Activated CD4-positive, alpha-beta T cell treated with anti-CD3 and anti-CD28 coated beads, Interleukin-10, Interleukin-2, amounts not matched to agents 100 ng/mL and 50 ng/mL, durations not matched to agents 16 hours and 8 hours (primary cell): ENCODE measurements at regions not wholly inside any gene's neighbourhood (a gene's known extent, or its start where the extent isn't known, plus 50 kb on each side); places are given as distances from the start of the nearest gene placed in this dataset.

Experiments
- DNase-seq: peaks from one replicate; pipeline ENCODE4 v3.0.0-alpha.2; 2020

DNA sequence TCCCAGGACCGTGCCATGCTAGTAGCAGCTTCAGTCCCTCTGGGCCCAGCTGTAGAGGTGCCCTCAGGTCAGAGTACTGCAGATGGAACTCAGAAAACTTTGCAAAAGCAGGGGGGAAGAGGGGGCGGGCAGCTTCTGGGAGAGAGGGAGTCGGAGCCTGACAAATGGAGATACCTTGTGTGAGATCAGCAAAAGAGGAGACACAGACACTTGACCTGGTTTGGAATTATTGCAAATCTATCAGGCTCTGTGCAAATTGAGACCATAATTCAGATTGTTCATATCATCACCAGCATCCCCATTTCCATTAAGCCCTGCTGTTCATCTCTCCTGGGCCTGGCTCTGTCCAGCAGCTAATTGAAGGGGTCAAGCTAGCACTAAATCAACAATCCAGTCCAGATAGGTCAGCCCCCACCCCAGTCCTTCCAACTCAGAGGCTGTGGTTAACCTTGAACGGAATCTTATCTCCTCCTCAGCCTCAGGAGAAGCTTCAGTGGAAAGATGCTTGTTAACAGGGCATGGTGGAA, 292.6 kb upstream of the PLET1 start:
- no peak for DNase-seq

DNA sequence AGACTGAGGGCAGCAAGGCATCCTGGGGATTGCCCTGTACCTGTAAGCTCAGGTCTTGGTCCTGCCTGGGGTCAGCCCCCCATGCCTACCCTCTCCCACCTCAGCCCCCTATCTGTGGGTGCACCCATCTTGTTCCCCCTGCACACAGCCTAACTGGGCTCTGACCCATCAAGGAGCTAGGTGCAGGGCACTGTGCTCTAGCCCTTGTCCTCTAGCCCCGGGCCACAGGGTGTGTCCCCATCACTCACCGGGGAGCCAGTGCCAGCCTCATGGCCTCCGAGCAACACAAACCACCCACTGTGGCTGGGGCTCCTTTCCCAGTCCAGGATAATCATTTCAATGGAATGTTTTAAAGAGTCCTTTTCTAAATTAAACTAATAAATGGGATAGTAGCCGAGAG, 293.9 kb upstream of the PLET1 start:
- DNase-seq: no peak

DNA sequence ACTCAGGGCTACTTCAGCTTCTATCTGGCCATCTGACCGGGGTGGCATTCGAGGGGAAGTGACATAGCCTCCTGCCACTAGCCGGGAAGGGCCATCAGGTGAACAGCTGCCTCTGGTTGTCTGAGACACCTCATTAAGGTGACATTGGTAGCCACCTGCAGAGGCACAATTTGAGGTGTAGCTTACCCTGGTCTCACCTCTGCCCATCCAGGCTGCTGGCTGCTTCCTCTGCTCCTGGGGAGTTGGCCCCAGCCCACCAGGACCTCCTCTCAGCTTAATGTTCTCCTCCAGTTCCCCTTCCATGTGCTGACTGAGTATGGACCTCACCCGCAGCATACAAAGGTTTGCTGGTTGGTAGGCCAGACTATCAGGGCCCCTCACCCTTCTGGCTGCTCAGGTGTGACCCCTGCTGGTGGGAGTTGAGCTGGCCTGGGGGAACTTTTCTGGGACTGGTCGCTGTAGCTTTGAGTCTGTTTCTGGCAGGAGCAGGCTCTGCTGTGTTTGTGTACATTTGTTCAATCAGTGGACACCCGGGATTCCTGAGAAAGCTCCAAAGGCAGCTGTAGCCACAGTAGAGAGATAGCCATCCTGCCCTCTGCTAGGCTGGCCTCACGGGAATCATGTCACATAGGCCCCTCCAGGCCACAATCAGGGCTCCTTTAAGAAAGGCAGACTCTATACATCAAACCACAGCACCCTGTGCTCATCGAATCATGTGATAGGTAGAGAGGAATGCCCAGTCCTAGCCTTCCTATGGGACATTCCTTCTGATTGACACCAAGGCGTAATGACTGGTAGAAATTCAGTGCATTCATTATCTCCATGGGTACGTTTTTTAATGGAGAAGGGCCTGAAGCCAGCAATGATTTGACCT, 295.1 kb upstream of the PLET1 start:
- peak; percentile 66 for DNase-seq

DNA sequence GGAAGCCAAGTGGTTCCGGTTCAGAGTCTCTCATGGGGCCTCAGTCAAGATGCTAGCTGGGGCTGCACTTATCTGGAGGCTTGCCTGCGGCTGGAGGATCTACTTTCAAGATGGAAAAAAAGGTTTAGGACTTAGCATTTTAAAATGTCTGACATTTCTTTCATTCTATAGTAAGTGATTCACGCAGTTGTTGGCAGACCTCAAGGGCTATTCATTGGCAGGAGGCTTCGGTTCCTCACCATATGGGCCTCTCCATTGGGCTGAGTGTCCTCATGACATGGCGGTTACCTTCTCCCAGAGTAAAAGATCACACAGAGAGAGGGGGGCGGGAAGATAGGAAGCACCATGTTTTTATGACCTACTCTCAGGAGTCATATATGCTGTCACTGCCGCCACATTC, 298.0 kb upstream of the PLET1 start:
- no peak for DNase-seq

DNA sequence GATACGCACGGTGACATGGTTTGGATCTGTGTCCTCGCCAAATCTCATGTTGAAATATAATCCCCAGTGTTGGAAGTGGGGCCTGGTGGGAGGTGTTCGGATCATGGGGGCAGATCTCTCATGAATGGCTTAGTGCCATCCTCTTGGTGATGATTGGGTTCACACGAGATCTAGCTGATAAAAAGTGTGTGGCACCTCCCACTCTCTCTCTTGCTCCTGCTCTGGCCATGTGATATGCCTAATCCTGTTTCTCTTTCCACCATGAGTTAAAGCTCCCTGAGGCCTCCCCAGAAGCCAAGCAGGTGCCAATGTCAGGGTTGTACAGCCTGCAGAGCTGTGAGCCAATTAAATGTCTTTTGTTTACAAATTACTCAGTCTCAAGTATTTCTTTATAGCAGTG, 303.1 kb upstream of the PLET1 start:
- DNase-seq: no peak

DNA sequence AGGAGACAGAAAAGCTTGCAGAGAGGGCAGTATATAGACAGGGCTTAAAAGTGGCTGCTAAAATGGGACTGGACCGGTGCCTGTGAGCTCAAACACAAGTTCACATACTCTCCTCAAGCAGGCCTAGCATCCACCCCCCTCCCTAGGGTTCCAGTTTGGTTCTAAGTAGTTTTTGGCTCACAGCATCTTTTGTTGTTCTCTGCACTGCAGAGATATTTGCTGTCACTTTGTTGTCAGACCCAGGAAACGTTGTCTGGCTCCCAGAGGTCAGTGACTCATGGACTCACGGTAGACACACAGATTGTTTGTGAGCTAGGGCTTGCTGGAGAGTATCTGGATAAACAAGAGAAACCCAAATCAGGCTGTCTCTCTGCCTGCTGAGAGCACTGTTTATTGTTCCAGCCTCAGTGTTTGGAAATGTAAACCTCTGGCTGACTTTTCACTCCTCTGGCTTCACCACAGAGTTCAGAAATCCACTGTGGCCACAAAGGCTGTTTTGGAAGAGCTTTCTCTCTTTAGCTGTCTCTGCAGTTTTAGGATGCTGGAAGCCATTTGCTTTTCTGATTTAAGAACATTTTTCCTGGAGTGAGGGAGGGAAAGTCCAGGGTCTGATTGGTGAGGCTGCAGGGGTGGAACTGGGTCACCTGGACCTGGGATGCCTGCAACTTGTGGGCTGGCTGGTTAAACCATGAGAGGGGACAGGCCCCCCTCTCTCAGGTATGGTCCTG, 303.7 kb upstream of the PLET1 start:
- DNase-seq: no peak

DNA sequence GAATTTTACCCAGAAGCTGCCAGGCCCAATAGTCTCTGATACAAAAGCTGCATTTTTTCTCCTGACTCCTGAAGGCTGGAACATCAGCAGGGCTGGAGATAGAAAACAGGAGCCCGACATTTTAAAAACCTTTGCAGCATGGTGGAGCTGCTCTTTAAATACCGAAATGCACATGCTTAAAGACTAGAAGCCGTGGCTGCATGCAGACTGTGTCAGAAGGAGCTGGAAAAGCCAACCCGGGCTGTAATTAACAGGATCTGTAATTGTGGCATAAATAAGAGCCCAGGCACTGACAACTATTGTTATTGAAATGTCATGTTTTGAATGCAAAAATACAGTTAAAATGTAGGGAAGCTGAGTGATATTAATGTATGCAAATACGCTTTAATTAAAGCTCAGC, 304.9 kb upstream of the PLET1 start:
- DNase-seq: no peak

DNA sequence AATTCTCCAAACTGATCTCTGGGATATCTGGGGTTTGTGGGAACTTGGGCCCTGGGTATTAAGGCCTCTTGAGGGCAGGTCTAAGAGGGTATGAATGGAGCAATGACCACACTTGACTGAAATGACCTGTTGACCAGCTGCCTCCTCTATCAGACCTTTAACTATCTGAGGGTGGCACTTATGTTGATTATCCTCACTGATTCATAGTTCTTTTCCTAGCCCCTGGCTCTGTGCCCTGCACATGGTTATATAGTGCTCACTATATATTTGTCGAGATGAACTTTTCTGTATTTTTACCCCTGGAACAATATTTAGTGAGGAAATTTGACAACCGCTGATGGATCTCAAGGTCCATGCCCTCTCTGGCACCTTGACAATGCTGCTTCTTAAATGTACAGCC, 305.5 kb upstream of the PLET1 start:
- no peak for DNase-seq

DNA sequence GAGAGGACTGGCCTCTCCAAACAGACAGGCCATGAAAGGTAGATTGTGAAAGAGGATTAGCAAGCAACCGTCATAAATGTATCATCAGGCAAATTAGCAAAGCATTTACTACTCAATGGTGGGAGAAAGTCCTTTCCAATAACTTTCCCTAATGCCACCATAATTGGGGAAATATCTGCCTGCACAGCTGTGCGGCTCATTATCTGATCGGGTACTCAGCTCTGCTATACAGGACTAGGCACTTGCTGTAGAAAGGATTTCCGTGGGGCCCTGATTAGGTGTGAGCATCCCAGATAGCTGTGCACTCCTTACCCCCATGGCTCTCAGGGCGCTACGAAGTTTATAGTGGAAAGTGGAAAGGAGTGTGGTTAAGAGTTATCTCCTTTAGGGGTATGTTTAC, 309.7 kb upstream of the PLET1 start:
- DNase-seq: no peak

DNA sequence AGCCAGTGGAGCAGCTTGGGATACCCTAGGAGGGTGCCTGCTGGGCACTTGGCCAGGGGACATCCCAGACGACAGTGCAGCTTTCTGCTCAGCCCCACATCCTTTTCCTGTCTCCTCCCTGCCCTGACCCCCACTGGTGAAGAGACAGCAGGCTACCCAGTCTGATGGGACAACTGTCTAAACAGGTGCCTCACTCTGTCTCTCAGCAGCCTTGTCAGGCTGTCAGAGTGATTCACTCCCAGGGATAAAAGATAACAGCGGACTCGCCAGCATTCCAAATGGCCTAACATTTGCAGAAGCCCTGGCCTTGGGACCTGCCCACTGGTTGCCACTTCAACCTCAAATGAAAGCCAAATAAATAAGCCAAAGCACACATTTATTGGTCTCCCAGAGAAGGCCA, 318.6 kb upstream of the PLET1 start:
- no peak for DNase-seq

DNA sequence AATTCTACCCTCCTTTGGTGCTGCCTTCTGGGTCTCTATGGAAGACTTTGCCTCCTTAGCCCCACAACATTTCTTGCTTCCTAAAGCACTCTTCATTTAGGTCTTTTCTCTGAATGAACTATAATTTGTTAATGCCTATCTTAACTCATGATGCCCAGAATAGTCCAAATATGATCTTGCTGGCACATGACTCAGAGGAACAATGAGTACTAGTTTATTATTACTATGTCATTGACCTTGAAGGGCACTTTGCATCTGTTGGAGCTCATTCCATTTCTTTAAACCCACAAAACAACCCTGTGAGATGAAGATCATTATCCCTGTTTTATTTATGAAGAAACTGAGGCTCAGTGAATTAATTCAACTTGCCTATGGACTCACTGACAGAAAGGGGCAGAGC, 320.2 kb upstream of the PLET1 start:
- DNase-seq: no peak

DNA sequence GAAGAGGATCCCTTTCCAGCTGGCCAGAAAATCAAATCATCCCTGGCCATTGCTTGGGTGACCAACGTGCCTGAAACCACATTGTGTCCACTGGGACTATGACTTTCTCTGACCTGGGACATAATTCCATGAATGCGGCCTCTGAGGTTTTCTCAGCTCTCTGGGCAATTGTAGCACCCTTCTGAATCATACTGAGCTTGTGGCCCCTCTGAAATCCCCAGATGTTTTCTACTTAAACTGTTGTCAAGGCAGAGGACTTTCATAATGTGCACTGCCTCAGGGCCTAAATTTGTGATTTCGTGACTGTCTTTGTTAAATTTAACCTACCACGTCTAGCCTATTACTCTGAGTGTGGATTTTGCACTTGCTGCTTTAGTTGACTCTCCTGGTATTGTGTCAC, 321.1 kb upstream of the PLET1 start:
- DNase-seq: no peak

DNA sequence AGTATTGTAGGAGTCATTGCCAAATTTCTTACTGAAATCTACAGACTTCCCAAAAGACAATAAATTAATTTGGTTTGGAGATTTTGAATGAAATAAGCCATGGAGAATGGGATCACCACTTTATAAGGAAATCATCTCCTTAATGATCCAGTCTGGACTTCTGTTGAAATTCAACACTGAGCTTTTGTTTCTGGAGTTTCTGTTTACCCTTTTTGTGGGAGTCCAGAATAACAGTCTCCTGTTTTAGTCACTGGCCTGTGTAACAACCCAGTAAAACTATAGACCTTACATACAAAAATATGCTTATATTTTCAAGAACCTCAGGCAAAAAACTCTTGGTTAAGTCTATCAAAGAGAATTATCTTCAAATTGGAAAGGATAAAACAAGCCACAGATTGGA, 321.7 kb upstream of the PLET1 start:
- DNase-seq: no peak

DNA sequence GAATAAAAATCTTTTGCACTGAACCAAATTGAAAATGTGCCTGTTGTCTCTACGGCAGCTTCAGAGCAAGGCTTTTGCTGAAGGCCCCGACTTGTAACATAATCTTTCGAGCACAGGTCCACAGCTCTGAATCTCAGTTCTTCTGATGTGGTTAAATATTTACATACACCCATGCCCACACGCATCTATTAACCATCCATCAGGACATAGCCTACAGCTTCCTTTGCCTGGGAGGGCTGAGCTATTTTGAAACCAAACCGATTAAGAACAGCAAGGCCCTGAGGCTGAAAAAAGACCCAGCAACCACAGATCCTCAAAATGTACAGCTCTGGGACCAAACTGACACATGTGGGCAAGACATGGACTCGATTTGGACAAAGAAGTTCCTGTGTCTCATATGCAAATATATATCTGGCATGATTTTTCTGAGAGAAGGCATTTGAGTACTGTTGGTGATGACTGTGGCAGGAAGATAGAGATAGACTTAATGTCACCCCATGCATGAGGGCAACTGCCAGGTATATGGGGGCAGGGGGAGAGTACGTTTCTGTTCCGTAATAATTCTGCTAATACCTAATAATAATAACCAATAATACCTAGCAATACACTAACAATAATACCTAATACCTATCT, 322.7 kb upstream of the PLET1 start:
- peak; percentile 49 for DNase-seq

DNA sequence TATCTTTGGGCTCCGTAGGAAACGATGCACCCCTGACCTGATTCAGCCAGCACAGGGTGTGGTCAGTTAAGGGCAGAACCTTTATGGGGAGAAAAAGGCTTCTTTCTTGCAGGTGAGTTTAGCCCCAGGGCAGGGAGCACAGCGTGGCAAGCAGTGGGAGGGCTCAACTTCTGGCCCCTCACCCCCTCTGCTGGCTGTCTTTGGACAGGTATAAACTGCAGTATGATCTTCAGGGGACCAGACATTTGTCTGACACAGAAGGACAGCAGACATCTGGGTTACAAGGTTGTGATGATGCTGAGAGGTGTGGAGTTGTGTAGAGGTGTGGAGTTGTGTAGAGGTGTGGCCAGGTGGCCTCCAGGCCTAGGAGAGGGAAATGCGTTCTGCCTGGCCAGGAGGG, 324.0 kb upstream of the PLET1 start:
- no peak for DNase-seq

DNA sequence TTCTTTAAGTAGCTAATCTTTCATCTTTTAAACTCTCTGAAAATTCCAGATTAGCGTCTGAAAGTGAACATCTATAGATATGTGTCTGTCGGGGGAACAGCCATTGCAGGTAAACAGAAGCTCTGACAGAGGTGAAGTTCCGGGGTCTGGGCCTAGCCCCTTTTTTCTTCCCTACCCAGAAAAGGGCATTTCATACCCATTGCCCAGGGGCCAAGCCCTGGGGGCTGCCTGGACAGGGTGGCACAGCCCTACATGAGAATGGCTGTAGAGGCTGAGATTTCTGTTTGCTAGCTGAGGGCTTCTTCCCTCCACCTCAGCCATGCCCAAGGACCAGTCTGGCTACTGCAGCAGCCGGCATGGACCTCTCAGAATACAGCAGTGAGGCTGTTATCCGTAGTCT, 327.0 kb upstream of the PLET1 start:
- no peak for DNase-seq

DNA sequence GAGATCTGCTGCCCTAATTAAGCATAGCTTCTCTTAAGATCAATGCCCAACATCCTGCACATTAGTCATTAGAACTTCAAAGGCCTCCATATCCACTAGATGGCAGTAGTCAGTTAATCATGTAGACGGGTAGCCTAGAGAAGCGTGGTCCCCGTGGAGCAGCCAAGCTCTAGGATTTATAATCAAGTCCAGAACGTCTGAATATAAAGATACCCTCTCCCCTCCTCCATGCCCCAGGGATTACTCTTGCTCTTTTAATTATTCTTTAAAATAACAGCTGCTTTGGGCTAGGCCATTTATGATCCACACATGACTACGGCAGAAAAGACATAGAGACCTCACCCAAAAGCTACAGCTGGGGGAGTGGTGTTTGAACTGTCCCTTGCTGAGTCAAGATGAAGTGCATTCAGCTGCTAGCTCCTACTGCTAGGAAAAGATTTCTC, 327.6 kb upstream of the PLET1 start:
- DNase-seq: peak; percentile 76

DNA sequence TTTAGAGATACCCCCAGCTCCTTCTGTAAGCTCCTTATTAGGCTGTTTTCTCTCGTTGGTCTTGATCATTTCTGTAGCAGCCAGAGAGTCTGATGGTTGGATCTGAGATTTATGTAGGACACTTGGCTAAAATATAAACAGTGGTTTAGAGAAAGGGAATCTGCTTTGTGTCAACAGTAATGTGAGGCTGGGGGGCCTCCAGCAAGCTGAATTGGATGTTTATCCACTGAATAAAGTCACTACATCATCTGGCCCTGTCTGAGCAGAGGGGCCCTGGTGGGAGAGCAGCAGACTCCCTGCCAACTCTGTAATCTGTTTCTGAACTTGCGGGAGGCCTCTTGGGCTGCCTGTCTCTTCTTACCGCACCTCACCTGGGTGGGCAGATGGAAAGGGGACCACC, 328.5 kb upstream of the PLET1 start:
- no peak for DNase-seq

DNA sequence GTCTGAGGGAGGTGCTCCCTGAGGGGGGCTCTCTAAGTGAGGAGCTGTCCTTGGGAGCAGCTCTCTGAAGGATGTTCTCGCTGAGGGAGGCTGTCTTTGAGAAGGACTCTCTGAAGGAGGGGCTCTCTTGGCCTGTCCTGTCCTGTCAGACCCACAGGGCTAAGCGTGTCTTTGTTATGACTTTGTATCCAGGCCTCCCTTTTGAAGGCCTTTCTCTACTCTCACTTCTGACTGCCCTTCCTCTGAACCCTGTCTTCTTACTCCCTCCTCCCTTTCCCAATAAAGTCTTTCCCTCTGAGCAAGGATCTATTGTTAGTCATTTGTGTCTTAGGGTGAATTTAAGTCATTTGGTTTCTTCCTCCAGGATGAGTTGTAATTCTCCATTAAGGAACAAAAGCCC, 330.1 kb upstream of the PLET1 start:
- no peak for DNase-seq

DNA sequence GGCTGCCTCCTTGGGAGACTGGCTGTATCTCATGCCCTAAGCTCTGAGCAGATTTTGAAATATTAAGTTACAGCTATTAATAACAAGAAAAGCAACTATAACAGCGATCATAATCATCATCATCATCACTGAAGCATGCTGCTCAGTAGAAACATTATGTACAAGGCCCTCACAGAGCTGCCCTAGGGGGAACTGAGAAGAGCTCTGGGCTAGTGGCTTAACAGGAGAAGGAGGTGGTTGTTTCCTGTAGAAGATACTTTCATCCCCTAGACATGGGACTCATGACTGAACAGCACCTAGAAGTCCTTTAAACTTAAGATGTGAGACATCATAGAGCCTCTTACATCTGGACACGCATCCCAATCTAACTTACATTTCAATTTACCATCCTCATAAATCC, 332.8 kb upstream of the PLET1 start:
- no peak for DNase-seq

DNA sequence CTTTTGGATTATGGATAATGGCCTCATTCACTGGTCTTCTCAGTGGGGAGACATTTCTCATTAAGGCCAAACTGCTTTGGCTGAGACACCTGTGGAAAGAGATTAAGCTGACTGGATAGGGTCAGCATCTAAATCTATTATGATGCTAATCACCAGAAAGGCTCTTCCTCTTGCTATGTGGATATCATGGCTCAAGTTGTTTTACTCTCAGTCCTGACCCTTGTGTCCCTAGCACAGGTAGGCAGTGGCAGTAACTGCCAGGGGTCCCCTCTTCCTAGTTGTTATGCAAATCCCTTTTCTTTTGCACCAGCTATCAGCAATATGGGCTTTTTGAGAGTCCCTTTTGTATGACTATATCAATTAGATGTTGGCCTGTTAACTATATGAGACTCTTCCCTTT, 335.7 kb upstream of the PLET1 start:
- no peak for DNase-seq

DNA sequence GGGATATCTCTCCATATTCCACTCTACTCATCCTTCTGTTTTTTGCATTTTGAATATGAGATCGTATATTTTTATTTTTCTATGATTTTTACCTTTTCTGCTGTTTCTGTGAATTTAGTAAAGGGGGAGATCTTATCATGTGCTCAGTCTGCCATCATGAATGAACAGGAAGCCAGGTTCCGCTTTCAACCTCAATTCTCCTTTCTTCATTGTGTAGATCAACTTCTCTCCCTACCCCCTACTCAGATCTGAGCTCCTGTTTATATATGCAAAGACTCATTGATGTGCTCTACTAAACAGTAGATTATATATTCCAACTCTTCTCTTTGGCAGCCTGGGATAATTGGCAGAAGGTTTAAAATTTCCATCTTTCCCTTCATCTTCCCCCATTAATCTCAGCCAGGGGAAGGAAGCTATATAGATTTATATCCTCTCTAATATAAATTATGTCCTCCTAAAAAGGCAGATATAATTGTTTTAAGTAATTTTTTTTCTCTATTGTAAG, 336.7 kb upstream of the PLET1 start:
- DNase-seq: no peak

DNA sequence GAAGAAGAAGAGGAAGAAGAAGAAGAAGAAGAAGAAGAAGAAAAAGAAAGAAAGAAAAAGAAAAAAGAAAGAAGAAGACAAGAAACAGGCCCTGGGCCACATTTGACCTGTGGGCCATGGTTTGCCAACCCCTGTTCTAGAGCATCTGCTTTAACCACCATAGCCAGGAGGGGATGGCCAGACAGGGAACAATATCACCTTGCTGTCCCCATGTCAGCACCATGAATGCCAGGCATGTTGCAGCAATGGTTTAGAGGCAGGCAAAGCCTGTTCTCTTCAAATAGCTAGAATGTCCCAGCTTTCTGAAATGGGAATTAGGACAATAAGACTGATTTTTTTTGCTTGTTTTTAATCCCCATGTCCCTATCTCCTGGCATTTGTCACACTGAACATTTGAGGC, 338.6 kb upstream of the PLET1 start:
- DNase-seq: no peak
